Brain pericyte (primary cell): ENCODE measurements at regions not wholly inside any gene's neighbourhood (a gene's known extent, or its start where the extent isn't known, plus 50 kb on each side); places are given as distances from the start of the nearest gene placed in this dataset.

Experiments
- DNase-seq: peaks from one replicate; pipeline ENCODE4 v3.0.0-alpha.2; 2012; ENCODE audit warnings: low read depth, low spot score

- no peak for DNase-seq
Measured at GRCh38 chr4:104766676-104767075, 272.0 kb upstream of the CXXC4 start.

- no peak for DNase-seq
Measured at GRCh38 chr4:104772849-104773248, 278.2 kb upstream of the CXXC4 start.

- DNase-seq: no peak
Measured at GRCh38 chr4:104795264-104795939, 300.7 kb upstream of the CXXC4 start.

- DNase-seq: no peak
Measured at GRCh38 chr4:104811727-104812126, 317.0 kb upstream of the CXXC4 start.

- no peak for DNase-seq
Measured at GRCh38 chr4:104815665-104816064, 321.0 kb upstream of the CXXC4 start.

- no peak for DNase-seq
Measured at GRCh38 chr4:104818579-104818978, 323.9 kb upstream of the CXXC4 start.

- DNase-seq: no peak
Measured at GRCh38 chr4:104826171-104826570, 320.5 kb upstream of the TET2 start.

- DNase-seq: no peak
Measured at GRCh38 chr4:104829761-104830160, 316.9 kb upstream of the TET2 start.

GRCh38 chr4:104848597-104849225 is 298.0 kb upstream of the TET2 start:
- no peak for DNase-seq

- DNase-seq: no peak
Measured at GRCh38 chr4:104859601-104860237, 287.0 kb upstream of the TET2 start.

- DNase-seq: peak; percentile 8
Measured at GRCh38 chr4:104860238-104861123, 286.2 kb upstream of the TET2 start.

- DNase-seq: no peak
Measured at GRCh38 chr4:104866809-104867208, 279.9 kb upstream of the TET2 start.

- no peak for DNase-seq
Measured at GRCh38 chr4:104868533-104868932, 278.1 kb upstream of the TET2 start.

- no peak for DNase-seq
Measured at GRCh38 chr4:104868958-104869357, 277.7 kb upstream of the TET2 start.

- no peak for DNase-seq
Measured at GRCh38 chr4:104869831-104870230, 276.8 kb upstream of the TET2 start.

- no peak for DNase-seq
Measured at GRCh38 chr4:104870495-104871233, 276.0 kb upstream of the TET2 start.

GRCh38 chr4:104878936-104879335 is 267.7 kb upstream of the TET2 start:
- DNase-seq: no peak

GRCh38 chr4:104879367-104879766 is 267.3 kb upstream of the TET2 start:
- DNase-seq: no peak

GRCh38 chr4:104879854-104880253 is 266.8 kb upstream of the TET2 start:
- no peak for DNase-seq

- DNase-seq: no peak
Measured at GRCh38 chr4:104881136-104881886, 265.4 kb upstream of the TET2 start.
